ENCODE measurements at regions not wholly inside any gene's neighbourhood (a gene's known extent, or its start where the extent isn't known, plus 50 kb on each side); places are given as distances from the start of the nearest gene placed in this dataset.

GRCh38 chr9:88189371-88189770, 51.1 kb upstream of the SPATA31C2 start:
- TF ChIP-seq CTCF (conservative IDR thresholded peaks at IDR 0.05; ENCODE audit: low read depth in 2 of 2) (no peak), EZH2 (IDR thresholded peaks at IDR 0.05; ENCODE audit: low read depth, unreplicated experiment) (no peak), JUNB (IDR thresholded peaks at IDR 0.05; ENCODE audit: unreplicated experiment) (no peak), POLR2AphosphoS5 (IDR thresholded peaks at IDR 0.05; ENCODE audit: low read depth) (no peak), ETS1 (IDR thresholded peaks at IDR 0.05) (no peak), REST (IDR thresholded peaks at IDR 0.05; ENCODE audit: unreplicated experiment) (no peak), EZH2phosphoT487 (IDR thresholded peaks at IDR 0.05; ENCODE audit: unreplicated experiment) (no peak)

All from GM23338 (cell line).